ENCODE measurements at regions not wholly inside any gene's neighbourhood (a gene's known extent, or its start where the extent isn't known, plus 50 kb on each side); places are given as distances from the start of the nearest gene placed in this dataset.

DNA sequence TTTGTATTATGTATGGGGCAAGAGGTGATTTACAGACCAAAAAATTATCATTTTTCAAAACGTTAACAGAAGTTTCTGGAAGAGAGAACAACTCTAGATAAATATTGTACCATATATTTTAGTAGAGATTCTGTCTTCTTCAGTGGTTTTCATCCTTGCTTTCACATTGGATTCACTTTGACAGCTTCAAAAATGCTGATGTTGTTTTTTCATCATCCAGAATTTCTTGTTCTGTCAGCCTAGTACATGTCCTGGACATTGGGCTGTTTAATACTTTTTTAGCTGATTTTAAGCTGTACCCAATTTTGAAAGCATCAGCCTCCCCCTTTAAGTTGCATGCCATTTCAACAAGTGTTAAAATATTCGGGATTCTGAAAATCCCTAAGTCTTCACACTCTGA is 711.3 kb upstream of the LRATD1 start:
- no peak for TF ChIP-seq CREB1 (IDR thresholded peaks at IDR 0.05; ENCODE audit: low read depth)
- TF ChIP-seq, protein P1, sequence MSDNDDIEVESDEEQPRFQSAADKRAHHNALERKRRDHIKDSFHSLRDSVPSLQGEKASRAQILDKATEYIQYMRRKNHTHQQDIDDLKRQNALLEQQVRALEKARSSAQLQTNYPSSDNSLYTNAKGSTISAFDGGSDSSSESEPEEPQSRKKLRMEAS (IDR thresholded peaks at IDR 0.05) = no peak
- no peak for TF ChIP-seq ZBTB7A (IDR thresholded peaks at IDR 0.05; ENCODE audit: low read depth)
- TF ChIP-seq CEBPB (IDR thresholded peaks at IDR 0.05) = no peak
- no peak for TF ChIP-seq RAD21 (IDR thresholded peaks at IDR 0.05; ENCODE audit: low read depth)
- no peak for TF ChIP-seq USF1 (IDR thresholded peaks at IDR 0.05)
- TF ChIP-seq FOXM1 (IDR thresholded peaks at IDR 0.05; ENCODE audit: borderline replicate concordance, low read depth) = no peak

- no peak for TF ChIP-seq USF1 (IDR thresholded peaks at IDR 0.05)
- no peak for TF ChIP-seq REST (IDR thresholded peaks at IDR 0.05; ENCODE audit: low read depth)
- TF ChIP-seq TAF1 (IDR thresholded peaks at IDR 0.05; ENCODE audit: low read depth) = no peak
- TF ChIP-seq TCF12 (IDR thresholded peaks at IDR 0.05; ENCODE audit: low read depth) = no peak
- TF ChIP-seq YY1 (IDR thresholded peaks at IDR 0.05; ENCODE audit: low read depth) = no peak
- TF ChIP-seq EGR1 (IDR thresholded peaks at IDR 0.05) = no peak
- TF ChIP-seq, protein P1 (IDR thresholded peaks at IDR 0.05) = no peak
- TF ChIP-seq ZBTB7A (IDR thresholded peaks at IDR 0.05; ENCODE audit: low read depth) = no peak
- TF ChIP-seq EP300 (IDR thresholded peaks at IDR 0.05; ENCODE audit: borderline replicate concordance) = no peak
- no peak for TF ChIP-seq TEAD4 (IDR thresholded peaks at IDR 0.05)
- no peak for TF ChIP-seq CREB1 (IDR thresholded peaks at IDR 0.05; ENCODE audit: low read depth)
Measured at GRCh38 chr2:13923823-13924222, 708.7 kb upstream of the LRATD1 start.

DNA sequence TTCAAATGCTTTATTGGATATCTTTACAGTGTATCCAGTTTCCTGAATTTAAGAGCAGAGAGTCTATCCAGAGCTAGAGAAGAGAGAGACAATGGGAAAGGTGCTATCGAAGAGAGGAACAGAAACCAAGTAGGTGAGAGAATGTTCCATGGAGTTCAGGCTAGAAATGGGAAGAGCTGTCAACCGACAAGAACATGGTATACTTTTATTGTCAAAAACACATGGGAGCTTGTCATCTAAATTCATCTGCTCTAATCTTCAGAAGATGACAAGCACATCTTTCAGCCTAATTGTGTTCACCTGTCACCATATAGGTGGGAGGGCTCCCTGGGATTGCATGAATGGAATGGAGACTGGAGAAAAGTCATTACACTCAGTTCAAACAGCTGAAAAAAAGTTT is 690.4 kb upstream of the LRATD1 start:
- TF ChIP-seq CEBPB (IDR thresholded peaks at IDR 0.05) (no peak), FOXM1 (IDR thresholded peaks at IDR 0.05; ENCODE audit: borderline replicate concordance, low read depth) (no peak), EGR1 (IDR thresholded peaks at IDR 0.05) (no peak), TCF12 (IDR thresholded peaks at IDR 0.05; ENCODE audit: low read depth) (no peak), NFIC (IDR thresholded peaks at IDR 0.05) (no peak), YY1 (IDR thresholded peaks at IDR 0.05; ENCODE audit: low read depth) (no peak), ZBTB7A (IDR thresholded peaks at IDR 0.05; ENCODE audit: low read depth) (no peak), EP300 (IDR thresholded peaks at IDR 0.05; ENCODE audit: borderline replicate concordance) (no peak), RAD21 (IDR thresholded peaks at IDR 0.05; ENCODE audit: low read depth) (no peak), REST (IDR thresholded peaks at IDR 0.05; ENCODE audit: low read depth) (no peak), TAF1 (IDR thresholded peaks at IDR 0.05; ENCODE audit: low read depth) (no peak)
- TF ChIP-seq, protein P1 (IDR thresholded peaks at IDR 0.05) = no peak

GRCh38 chr2:13950761-13951160 is 681.8 kb upstream of the LRATD1 start:
- TF ChIP-seq TCF12 (IDR thresholded peaks at IDR 0.05; ENCODE audit: low read depth) (no peak), REST (IDR thresholded peaks at IDR 0.05; ENCODE audit: low read depth) (no peak)
- TF ChIP-seq, protein P1 (IDR thresholded peaks at IDR 0.05) = no peak

GRCh38 chr2:13968811-13969210 is 663.7 kb upstream of the LRATD1 start:
- TF ChIP-seq USF1 (IDR thresholded peaks at IDR 0.05) (no peak), TEAD4 (IDR thresholded peaks at IDR 0.05) (no peak), TCF12 (IDR thresholded peaks at IDR 0.05; ENCODE audit: low read depth) (no peak), ZBTB7A (IDR thresholded peaks at IDR 0.05; ENCODE audit: low read depth) (no peak), EGR1 (IDR thresholded peaks at IDR 0.05) (no peak), RAD21 (IDR thresholded peaks at IDR 0.05; ENCODE audit: low read depth) (no peak), CREB1 (IDR thresholded peaks at IDR 0.05; ENCODE audit: low read depth) (no peak), REST (IDR thresholded peaks at IDR 0.05; ENCODE audit: low read depth) (no peak), CEBPB (IDR thresholded peaks at IDR 0.05) (no peak), FOXM1 (IDR thresholded peaks at IDR 0.05; ENCODE audit: borderline replicate concordance, low read depth) (no peak), TAF1 (IDR thresholded peaks at IDR 0.05; ENCODE audit: low read depth) (no peak), NFIC (IDR thresholded peaks at IDR 0.05) (no peak), YY1 (IDR thresholded peaks at IDR 0.05; ENCODE audit: low read depth) (no peak), EP300 (IDR thresholded peaks at IDR 0.05; ENCODE audit: borderline replicate concordance) (no peak)
- TF ChIP-seq, protein P1 (IDR thresholded peaks at IDR 0.05) = no peak

Measured in Ishikawa (cell line).